Karpas-422 (cell line): ENCODE measurements at regions not wholly inside any gene's neighbourhood (a gene's known extent, or its start where the extent isn't known, plus 50 kb on each side); places are given as distances from the start of the nearest gene placed in this dataset.

ENCODE experiments used
- DNase-seq: peaks from one replicate; pipeline ENCODE4 v3.0.0-alpha.2; 2015
- H2AFZ ChIP-seq: fragments of 200-600 bp; sonication (generic); 2 replicates; pipeline ENCODE4 v1.6.1; 2014; ENCODE audit warnings: antibody characterized with exemption, low read length, mixed read lengths
- H3K27ac ChIP-seq: fragments of 200-600 bp; sonication (generic); 2 replicates; pipeline ENCODE4 v1.5.1; 2014; ENCODE audit warnings: mild to moderate bottlenecking, low read length, moderate library complexity
- H3K27me3 ChIP-seq: fragments of 200-600 bp; sonication (generic); 2 replicates; pipeline ENCODE4 v1.6.1; 2014; ENCODE audit warnings: low read length, mixed read lengths
- H3K36me3 ChIP-seq: fragments of 200-600 bp; sonication (generic); 2 replicates; pipeline ENCODE4 v1.6.1; 2014; ENCODE audit warnings: low read length, mixed read lengths; ENCODE audit not compliant: insufficient read depth
- H3K4me1 ChIP-seq: fragments of 200-600 bp; sonication (generic); 2 replicates; pipeline ENCODE4 v1.6.1; 2014; ENCODE audit warnings: mild to moderate bottlenecking, low read length, mixed read lengths
- H3K4me2 ChIP-seq: fragments of 200-600 bp; sonication (generic); 2 replicates; pipeline ENCODE4 v1.6.1; 2014; ENCODE audit warnings: low read length, low read depth, mild to moderate bottlenecking; ENCODE audit not compliant: poor library complexity, severe bottlenecking
- H3K4me3 ChIP-seq: fragments of 200-600 bp; sonication (generic); 2 replicates; pipeline ENCODE4 v1.5.1; 2014; ENCODE audit warnings: mild to moderate bottlenecking, antibody characterized with exemption, low read length, mixed read lengths
- H3K79me2 ChIP-seq: fragments of 200-600 bp; sonication (generic); 2 replicates; pipeline ENCODE4 v1.6.1; 2014; ENCODE audit warnings: mild to moderate bottlenecking, low read length, mixed read lengths
- H3K9ac ChIP-seq: fragments of 200-600 bp; sonication (generic); 2 replicates; pipeline ENCODE4 v1.6.0; 2014; ENCODE audit warnings: low read length
- H3K9me2 ChIP-seq: fragments of 200-600 bp; sonication (generic), shearing (Covaris generic); replicated peaks from 2 replicates; pipeline ENCODE4 v1.6.0; 2014; ENCODE audit warnings: mild to moderate bottlenecking, low read length, moderate library complexity; ENCODE audit not compliant: insufficient read depth
- H3K9me3 ChIP-seq: fragments of 300-700, 200-600 bp; sonication (generic); 2 replicates; pipeline ENCODE4 v1.6.1; 2014; ENCODE audit warnings: low read length, mixed read lengths
- H4K20me1 ChIP-seq: fragments of 200-600 bp; sonication (generic); 2 replicates; pipeline ENCODE4 v1.6.1; 2014; ENCODE audit warnings: mild to moderate bottlenecking, antibody characterized with exemption, low read length, low read depth; ENCODE audit not compliant: insufficient read depth

GRCh38 chr1:98176414-98176813 lies 255.6 kb upstream of the DPYD start:
- H3K36me3 ChIP-seq: no peaks in the 10 kb centered on the region
- no peaks in the 10 kb centered on the region for H3K9me2 ChIP-seq
- no peak for DNase-seq
- no peaks in the 10 kb centered on the region for H3K4me1 ChIP-seq
- H2AFZ ChIP-seq: no peak overlapping the region
- H3K4me3 ChIP-seq: no peak overlapping the region
- no peaks in the 10 kb centered on the region for H4K20me1 ChIP-seq
- no peaks in the 10 kb centered on the region for H3K79me2 ChIP-seq
- H3K9ac ChIP-seq: no peak overlapping the region
- H3K27me3 ChIP-seq: no peaks in the 10 kb centered on the region
- H3K27ac ChIP-seq: no peak overlapping the region
- no peaks in the 10 kb centered on the region for H3K9me3 ChIP-seq
- H3K4me2 ChIP-seq: no peak overlapping the region

- Histone ChIP-seq H3K27me3 (no peaks in the 10 kb centered on the region), H3K4me3 (no peak overlapping the region)
- no peak for DNase-seq
These were observed 251.7 kb upstream of the DPYD start for GRCh38 chr1:98172578-98172977.

GRCh38 chr1:98172022-98172421 lies 251.2 kb upstream of the DPYD start:
- no peak overlapping the region for H3K9ac ChIP-seq
- H3K4me1 ChIP-seq: no peaks in the 10 kb centered on the region
- no peak overlapping the region for H3K4me3 ChIP-seq
- H2AFZ ChIP-seq: no peak overlapping the region
- DNase-seq: no peak
- H3K27me3 ChIP-seq: no peaks in the 10 kb centered on the region
- no peaks in the 10 kb centered on the region for H3K36me3 ChIP-seq
- no peaks in the 10 kb centered on the region for H3K79me2 ChIP-seq
- H3K9me3 ChIP-seq: no peaks in the 10 kb centered on the region
- H4K20me1 ChIP-seq: no peaks in the 10 kb centered on the region
- H3K4me2 ChIP-seq: no peak overlapping the region
- H3K27ac ChIP-seq: no peak overlapping the region
- no peaks in the 10 kb centered on the region for H3K9me2 ChIP-seq

More at GRCh38 chr1:98172578-98172977, 251.7 kb upstream of the DPYD start:
- no peaks in the 10 kb centered on the region for H3K9me2 ChIP-seq
- H3K27ac ChIP-seq: no peak overlapping the region
- H3K79me2 ChIP-seq: no peaks in the 10 kb centered on the region
- H2AFZ ChIP-seq: no peak overlapping the region
- H3K4me2 ChIP-seq: no peak overlapping the region
- H3K4me1 ChIP-seq: no peaks in the 10 kb centered on the region
- no peaks in the 10 kb centered on the region for H3K36me3 ChIP-seq
- H4K20me1 ChIP-seq: no peaks in the 10 kb centered on the region
- H3K9me3 ChIP-seq: no peaks in the 10 kb centered on the region
- H3K9ac ChIP-seq: no peak overlapping the region

GRCh38 chr1:98164509-98164908 lies 243.7 kb upstream of the DPYD start:
- H3K4me3 ChIP-seq: no peak overlapping the region
- H3K27me3 ChIP-seq: no peaks in the 10 kb centered on the region
- DNase-seq: no peak
- H3K36me3 ChIP-seq: no peaks in the 10 kb centered on the region
- H3K9me3 ChIP-seq: no peaks in the 10 kb centered on the region
- no peak overlapping the region for H3K4me2 ChIP-seq
- peaks cover 3% of the 10 kb centered on the region; the same call in 1 of the 2 replicates for H3K9me2 ChIP-seq
- no peak overlapping the region for H3K9ac ChIP-seq
- H3K27ac ChIP-seq: no peak overlapping the region
- no peaks in the 10 kb centered on the region for H3K79me2 ChIP-seq
- no peaks in the 10 kb centered on the region for H4K20me1 ChIP-seq
- H3K4me1 ChIP-seq: no peaks in the 10 kb centered on the region
- no peak overlapping the region for H2AFZ ChIP-seq

- no peak overlapping the region for H3K27ac ChIP-seq
- H3K9me2 ChIP-seq: peaks cover 3% of the 10 kb centered on the region; the same call in 1 of the 2 replicates
- no peak for DNase-seq
- H3K9me3 ChIP-seq: no peaks in the 10 kb centered on the region
- no peaks in the 10 kb centered on the region for H4K20me1 ChIP-seq
- H3K4me2 ChIP-seq: no peak overlapping the region
- no peaks in the 10 kb centered on the region for H3K36me3 ChIP-seq
- H2AFZ ChIP-seq: no peak overlapping the region
- H3K4me1 ChIP-seq: no peaks in the 10 kb centered on the region
- no peaks in the 10 kb centered on the region for H3K79me2 ChIP-seq
- H3K27me3 ChIP-seq: no peaks in the 10 kb centered on the region
- no peak overlapping the region for H3K9ac ChIP-seq
- no peak overlapping the region for H3K4me3 ChIP-seq
These were observed 236.9 kb upstream of the DPYD start for GRCh38 chr1:98157524-98158313.

GRCh38 chr1:98147280-98147679 lies 226.4 kb upstream of the DPYD start:
- H4K20me1 ChIP-seq: no peaks in the 10 kb centered on the region
- H3K9me3 ChIP-seq: no peaks in the 10 kb centered on the region
- no peak overlapping the region for H3K9ac ChIP-seq

GRCh38 chr1:98145655-98146054 lies 224.8 kb upstream of the DPYD start:
- Histone ChIP-seq H3K9ac (no peak overlapping the region), H3K36me3 (no peaks in the 10 kb centered on the region), H2AFZ (no peak overlapping the region), H3K79me2 (no peaks in the 10 kb centered on the region), H3K9me2 (no peaks in the 10 kb centered on the region), H3K4me3 (no peak overlapping the region), H3K4me1 (no peaks in the 10 kb centered on the region), H3K4me2 (no peak overlapping the region), H3K9me3 (no peaks in the 10 kb centered on the region), H3K27ac (no peak overlapping the region), H3K27me3 (no peaks in the 10 kb centered on the region), H4K20me1 (no peaks in the 10 kb centered on the region)
- no peak for DNase-seq

More at GRCh38 chr1:98147280-98147679, 226.4 kb upstream of the DPYD start:
- no peaks in the 10 kb centered on the region for H3K9me2 ChIP-seq
- H3K4me2 ChIP-seq: no peak overlapping the region
- no peak overlapping the region for H2AFZ ChIP-seq
- DNase-seq: no peak
- no peak overlapping the region for H3K4me3 ChIP-seq
- H3K36me3 ChIP-seq: no peaks in the 10 kb centered on the region
- no peaks in the 10 kb centered on the region for H3K79me2 ChIP-seq
- H3K27ac ChIP-seq: no peak overlapping the region
- no peaks in the 10 kb centered on the region for H3K4me1 ChIP-seq
- H3K27me3 ChIP-seq: no peaks in the 10 kb centered on the region

GRCh38 chr1:98143403-98143802 lies 222.6 kb upstream of the DPYD start:
- Histone ChIP-seq H3K4me2 (no peak overlapping the region), H3K27me3 (no peaks in the 10 kb centered on the region), H3K9me3 (no peaks in the 10 kb centered on the region), H3K4me3 (no peak overlapping the region), H3K36me3 (no peaks in the 10 kb centered on the region), H3K9me2 (no peaks in the 10 kb centered on the region), H3K9ac (no peak overlapping the region), H4K20me1 (no peaks in the 10 kb centered on the region), H3K79me2 (no peaks in the 10 kb centered on the region), H3K4me1 (no peaks in the 10 kb centered on the region), H2AFZ (no peak overlapping the region), H3K27ac (no peak overlapping the region)
- no peak for DNase-seq
